ENCODE measurements at regions not wholly inside any gene's neighbourhood (a gene's known extent, or its start where the extent isn't known, plus 50 kb on each side); places are given as distances from the start of the nearest gene placed in this dataset.
"Not testable (repeated sequence)": the region's sequence is repeated elsewhere in the genome, so short reads cannot be mapped to it uniquely, and the experiment has no call there.

DNA sequence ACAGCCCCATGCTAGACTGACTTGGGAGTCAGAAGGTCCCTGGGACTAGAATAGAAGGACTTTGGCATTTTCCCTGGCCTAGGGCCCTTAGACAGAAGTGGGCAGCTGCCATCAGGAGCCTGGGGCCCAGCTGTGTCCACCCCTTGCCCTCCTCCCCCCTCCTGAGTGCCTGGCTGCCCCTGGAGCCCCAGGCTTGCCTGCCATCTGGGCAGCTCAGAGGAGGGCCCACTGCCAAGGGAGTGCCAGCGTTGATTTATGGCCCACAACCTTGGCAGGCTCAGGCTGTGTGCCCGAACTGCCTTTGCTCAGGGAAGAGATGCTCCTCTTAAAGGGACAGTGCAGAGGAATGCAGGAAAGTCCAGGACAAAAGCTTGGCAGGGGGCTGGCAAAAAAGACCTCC is 439.1 kb downstream of the SPATA31A7 start:
- DNase-seq; H2AK5ac ChIP-seq (ENCODE audit: low read length); H3K4me1 ChIP-seq (ENCODE audit: control insufficient read depth, low read depth, low read length); H3K79me2 ChIP-seq (ENCODE audit: control insufficient read depth, insufficient read depth, low read length); H3K4ac ChIP-seq (ENCODE audit: low read depth, low read length); H3K18ac ChIP-seq (ENCODE audit: low read length); H2BK15ac ChIP-seq (replicated peaks; ENCODE audit: low read depth); H3K27ac ChIP-seq (ENCODE audit: low read depth, low read length); H2BK120ac ChIP-seq (ENCODE audit: low read depth, low read length); H3K4me2 ChIP-seq (ENCODE audit: low read length); H3K4me3 ChIP-seq (ENCODE audit: low read length); H3K23ac ChIP-seq (ENCODE audit: low read length); H3K9ac ChIP-seq (ENCODE audit: low read length); H4K5ac ChIP-seq (ENCODE audit: low read length); H3K27me3 ChIP-seq (ENCODE audit: insufficient read depth, low read length, poor library complexity); H2BK5ac ChIP-seq (ENCODE audit: low read length); H3K56ac ChIP-seq (ENCODE audit: low read length); H4K8ac ChIP-seq (ENCODE audit: low read depth, low read length); H3K36me3 ChIP-seq (ENCODE audit: control insufficient read depth, insufficient read depth, low read length); H3K79me1 ChIP-seq (ENCODE audit: low read length): not testable (repeated sequence)
- WGBS (ENCODE audit: extremely low coverage, insufficient coverage, low lambda C conversion rate) = no CpG with 5 or more reads among the region's 2 CpGs

DNA sequence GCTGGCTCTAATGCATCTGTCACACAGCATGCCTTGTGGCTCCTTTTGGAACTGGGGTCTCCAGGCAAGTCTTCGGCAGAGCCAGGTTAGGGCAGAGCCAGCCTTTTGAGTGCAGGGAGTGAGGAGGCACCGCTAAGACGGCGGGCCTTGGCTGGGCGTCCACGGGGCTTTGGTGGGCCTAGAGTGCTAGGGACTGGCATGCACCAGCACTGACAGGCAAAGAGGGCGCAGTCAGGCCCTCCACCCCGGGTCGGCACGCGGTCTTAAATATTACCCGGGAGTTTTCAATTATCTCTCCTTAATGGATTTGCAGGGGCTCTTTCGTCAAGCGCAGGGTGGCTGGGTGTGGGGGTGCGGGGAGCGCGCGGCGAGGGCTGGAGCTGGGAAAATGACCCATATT is 444.4 kb downstream of the SPATA31A7 start:
- no peak overlapping the region for H3K56ac ChIP-seq (ENCODE audit: low read length)
- H4K8ac ChIP-seq (ENCODE audit: low read depth, low read length) = no peak overlapping the region
- H2BK15ac ChIP-seq (replicated peaks; ENCODE audit: low read depth) = no peak overlapping the region
- no peak overlapping the region for H3K18ac ChIP-seq (ENCODE audit: low read length)
- H3K4ac ChIP-seq (ENCODE audit: low read depth, low read length) = no peak overlapping the region
- H3K9ac ChIP-seq (ENCODE audit: low read length) = no peak overlapping the region
- H3K4me3 ChIP-seq (ENCODE audit: low read length) = no peak overlapping the region
- no peak overlapping the region for H2BK120ac ChIP-seq (ENCODE audit: low read depth, low read length)
- H3K23ac ChIP-seq (ENCODE audit: low read length) = no peak overlapping the region
- no peaks in the 10 kb centered on the region for H3K4me1 ChIP-seq (ENCODE audit: control insufficient read depth, low read depth, low read length)
- H3K4me2 ChIP-seq (ENCODE audit: low read length) = no peak overlapping the region
- no peak overlapping the region for H3K27ac ChIP-seq (ENCODE audit: low read depth, low read length)
- no peaks in the 10 kb centered on the region for H3K36me3 ChIP-seq (ENCODE audit: control insufficient read depth, insufficient read depth, low read length)
- H3K27me3 ChIP-seq (ENCODE audit: insufficient read depth, low read length, poor library complexity) = no peaks in the 10 kb centered on the region
- no peak for DNase-seq
- no peak overlapping the region for H2BK5ac ChIP-seq (ENCODE audit: low read length)
- H2AK5ac ChIP-seq (ENCODE audit: low read length) = no peak overlapping the region
- no peaks in the 10 kb centered on the region for H3K79me2 ChIP-seq (ENCODE audit: control insufficient read depth, insufficient read depth, low read length)
- no peak overlapping the region for H4K5ac ChIP-seq (ENCODE audit: low read length)
- no peaks in the 10 kb centered on the region for H3K79me1 ChIP-seq (ENCODE audit: low read length)
- no CpG with 5 or more reads among the region's 19 CpGs for WGBS (ENCODE audit: extremely low coverage, insufficient coverage, low lambda C conversion rate)

DNA sequence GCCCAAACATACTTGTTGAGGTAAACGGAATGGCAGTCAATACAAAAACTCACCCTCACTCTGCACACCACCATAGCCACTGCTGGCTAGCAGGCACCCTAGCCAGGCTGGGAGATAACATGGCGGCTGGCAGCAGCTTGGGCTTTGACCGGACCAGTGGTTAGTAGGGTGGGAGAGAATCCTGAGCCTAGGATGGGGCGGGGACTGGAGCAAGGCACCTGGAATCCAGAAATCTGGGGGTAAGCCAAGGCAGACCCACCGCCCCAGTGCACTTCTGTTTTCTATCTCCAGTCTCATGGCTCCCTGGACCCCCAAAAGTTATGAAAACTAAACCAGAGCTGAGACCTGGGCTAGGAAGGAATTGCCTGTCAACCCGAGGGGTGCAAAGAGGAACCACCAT is 474.4 kb downstream of the SPATA31A7 start:
- H3K9ac ChIP-seq (ENCODE audit: low read length); H4K5ac ChIP-seq (ENCODE audit: low read length); H2BK15ac ChIP-seq (replicated peaks; ENCODE audit: low read depth); H3K56ac ChIP-seq (ENCODE audit: low read length); H3K4me2 ChIP-seq (ENCODE audit: low read length); H3K23ac ChIP-seq (ENCODE audit: low read length); DNase-seq; H3K36me3 ChIP-seq (ENCODE audit: control insufficient read depth, insufficient read depth, low read length); H2BK5ac ChIP-seq (ENCODE audit: low read length); H3K4me3 ChIP-seq (ENCODE audit: low read length); H3K27me3 ChIP-seq (ENCODE audit: insufficient read depth, low read length, poor library complexity); H2BK120ac ChIP-seq (ENCODE audit: low read depth, low read length); H3K27ac ChIP-seq (ENCODE audit: low read depth, low read length); H3K79me2 ChIP-seq (ENCODE audit: control insufficient read depth, insufficient read depth, low read length); H3K18ac ChIP-seq (ENCODE audit: low read length); H3K4me1 ChIP-seq (ENCODE audit: control insufficient read depth, low read depth, low read length); H4K8ac ChIP-seq (ENCODE audit: low read depth, low read length); H3K79me1 ChIP-seq (ENCODE audit: low read length); H3K4ac ChIP-seq (ENCODE audit: low read depth, low read length); H2AK5ac ChIP-seq (ENCODE audit: low read length): not testable (repeated sequence)
- no CpG with 5 or more reads among the region's 6 CpGs for WGBS (ENCODE audit: extremely low coverage, insufficient coverage, low lambda C conversion rate)

DNA sequence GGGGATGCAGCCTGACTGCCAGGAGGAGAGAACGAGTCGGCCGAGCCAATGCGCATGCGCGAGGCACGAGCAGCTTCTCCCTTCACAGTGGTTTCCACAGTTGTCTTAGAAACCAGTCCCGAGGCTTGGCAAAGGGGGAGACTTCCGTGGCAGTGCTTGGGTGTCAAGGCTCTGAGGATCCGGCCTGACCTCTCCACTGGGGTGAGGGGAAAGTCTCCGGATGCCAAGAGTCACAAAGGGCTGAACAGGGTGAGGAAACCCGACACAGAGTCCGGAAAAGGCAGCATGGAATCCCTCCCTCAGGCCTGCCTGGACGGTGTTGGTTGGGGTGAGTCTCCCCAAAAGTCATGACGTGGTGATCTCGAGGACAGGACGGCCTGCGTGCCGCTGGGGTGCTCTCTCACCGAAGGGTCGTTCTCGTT is 475.5 kb downstream of the SPATA31A7 start:
- no CpG with 5 or more reads among the region's 22 CpGs for WGBS (ENCODE audit: extremely low coverage, insufficient coverage, low lambda C conversion rate)
- H3K4me2 ChIP-seq (ENCODE audit: low read length) = no peak overlapping the region
- H3K36me3 ChIP-seq (ENCODE audit: control insufficient read depth, insufficient read depth, low read length) = no peaks in the 10 kb centered on the region
- H3K79me1 ChIP-seq (ENCODE audit: low read length) = no peaks in the 10 kb centered on the region
- H3K4me3 ChIP-seq (ENCODE audit: low read length) = no peak overlapping the region
- no peak overlapping the region for H4K8ac ChIP-seq (ENCODE audit: low read depth, low read length)
- no peak overlapping the region for H3K18ac ChIP-seq (ENCODE audit: low read length)
- H3K27ac ChIP-seq (ENCODE audit: low read depth, low read length) = no peak overlapping the region
- no peak overlapping the region for H2BK15ac ChIP-seq (replicated peaks; ENCODE audit: low read depth)
- H3K4ac ChIP-seq (ENCODE audit: low read depth, low read length) = no peak overlapping the region
- H2BK120ac ChIP-seq (ENCODE audit: low read depth, low read length) = no peak overlapping the region
- H2BK5ac ChIP-seq (ENCODE audit: low read length) = no peak overlapping the region
- H3K56ac ChIP-seq (ENCODE audit: low read length) = no peak overlapping the region
- no peak for DNase-seq
- no peak overlapping the region for H4K5ac ChIP-seq (ENCODE audit: low read length)
- no peak overlapping the region for H3K9ac ChIP-seq (ENCODE audit: low read length)
- no peak overlapping the region for H2AK5ac ChIP-seq (ENCODE audit: low read length)
- no peaks in the 10 kb centered on the region for H3K79me2 ChIP-seq (ENCODE audit: control insufficient read depth, insufficient read depth, low read length)
- H3K4me1 ChIP-seq (ENCODE audit: control insufficient read depth, low read depth, low read length) = no peaks in the 10 kb centered on the region
- no peak overlapping the region for H3K23ac ChIP-seq (ENCODE audit: low read length)
- H3K27me3 ChIP-seq (ENCODE audit: insufficient read depth, low read length, poor library complexity) = no peaks in the 10 kb centered on the region

DNA sequence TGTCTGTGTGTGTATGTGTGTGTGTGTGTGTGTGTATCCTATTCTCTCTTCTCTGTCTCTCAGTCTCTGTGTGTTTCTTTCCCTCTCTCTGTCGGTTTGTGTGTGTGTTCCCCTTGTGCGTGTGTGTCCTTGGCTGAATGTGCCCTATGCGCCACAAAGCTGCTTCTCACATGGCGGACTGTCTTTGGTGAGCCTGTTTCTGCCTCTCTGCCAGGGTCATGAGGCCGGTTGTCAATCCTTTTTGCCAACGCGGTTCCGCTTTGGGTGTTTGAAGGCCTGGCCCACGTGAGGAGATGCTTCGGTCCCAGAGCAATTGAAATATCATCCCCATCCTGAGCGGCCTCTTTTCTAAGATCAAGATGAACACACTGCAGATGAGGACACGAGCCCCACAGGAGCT is 476.0 kb downstream of the SPATA31A7 start:
- Histone ChIP-seq H3K23ac (ENCODE audit: low read length) (no peak overlapping the region), H2AK5ac (ENCODE audit: low read length) (no peak overlapping the region), H2BK5ac (ENCODE audit: low read length) (no peak overlapping the region), H3K4me2 (ENCODE audit: low read length) (no peak overlapping the region), H3K18ac (ENCODE audit: low read length) (no peak overlapping the region), H3K79me2 (ENCODE audit: control insufficient read depth, insufficient read depth, low read length) (no peaks in the 10 kb centered on the region), H3K27me3 (ENCODE audit: insufficient read depth, low read length, poor library complexity) (no peaks in the 10 kb centered on the region), H4K5ac (ENCODE audit: low read length) (no peak overlapping the region), H3K4me3 (ENCODE audit: low read length) (no peak overlapping the region), H2BK15ac (replicated peaks; ENCODE audit: low read depth) (no peak overlapping the region), H3K9ac (ENCODE audit: low read length) (no peak overlapping the region), H3K36me3 (ENCODE audit: control insufficient read depth, insufficient read depth, low read length) (no peaks in the 10 kb centered on the region), H3K79me1 (ENCODE audit: low read length) (no peaks in the 10 kb centered on the region), H2BK120ac (ENCODE audit: low read depth, low read length) (no peak overlapping the region), H4K8ac (ENCODE audit: low read depth, low read length) (no peak overlapping the region), H3K56ac (ENCODE audit: low read length) (no peak overlapping the region), H3K4ac (ENCODE audit: low read depth, low read length) (no peak overlapping the region), H3K27ac (ENCODE audit: low read depth, low read length) (no peak overlapping the region), H3K4me1 (ENCODE audit: control insufficient read depth, low read depth, low read length) (no peaks in the 10 kb centered on the region)
- no peak for DNase-seq
- no CpG with 5 or more reads among the region's 12 CpGs for WGBS (ENCODE audit: extremely low coverage, insufficient coverage, low lambda C conversion rate)

GRCh38 chr9:61666310-61666709 is 476.5 kb downstream of the SPATA31A7 start:
- Histone ChIP-seq H3K4ac (ENCODE audit: low read depth, low read length) (no peak overlapping the region), H3K9ac (ENCODE audit: low read length) (no peak overlapping the region)
- WGBS (ENCODE audit: extremely low coverage, insufficient coverage, low lambda C conversion rate) = no CpG with 5 or more reads among the region's 15 CpGs

More at GRCh38 chr9:61666310-61666709, 476.5 kb downstream of the SPATA31A7 start:
- Histone ChIP-seq H2BK120ac (ENCODE audit: low read depth, low read length) (no peak overlapping the region), H2BK5ac (ENCODE audit: low read length) (no peak overlapping the region), H2BK15ac (replicated peaks; ENCODE audit: low read depth) (no peak overlapping the region), H3K4me3 (ENCODE audit: low read length) (no peak overlapping the region), H3K56ac (ENCODE audit: low read length) (no peak overlapping the region), H3K23ac (ENCODE audit: low read length) (no peak overlapping the region), H3K79me2 (ENCODE audit: control insufficient read depth, insufficient read depth, low read length) (no peaks in the 10 kb centered on the region), H3K79me1 (ENCODE audit: low read length) (no peaks in the 10 kb centered on the region), H3K4me1 (ENCODE audit: control insufficient read depth, low read depth, low read length) (no peaks in the 10 kb centered on the region), H3K36me3 (ENCODE audit: control insufficient read depth, insufficient read depth, low read length) (no peaks in the 10 kb centered on the region), H3K27me3 (ENCODE audit: insufficient read depth, low read length, poor library complexity) (no peaks in the 10 kb centered on the region), H4K5ac (ENCODE audit: low read length) (no peak overlapping the region), H3K27ac (ENCODE audit: low read depth, low read length) (no peak overlapping the region), H3K18ac (ENCODE audit: low read length) (no peak overlapping the region), H4K8ac (ENCODE audit: low read depth, low read length) (no peak overlapping the region), H2AK5ac (ENCODE audit: low read length) (no peak overlapping the region), H3K4me2 (ENCODE audit: low read length) (no peak overlapping the region)
- no peak for DNase-seq
